ENCODE measurements at regions not wholly inside any gene's neighbourhood (a gene's known extent, or its start where the extent isn't known, plus 50 kb on each side); places are given as distances from the start of the nearest gene placed in this dataset.

- no peak overlapping the region for H2AFZ ChIP-seq (replicated peaks)
- H3K79me2 ChIP-seq (ENCODE audit: low read depth) = no peaks in the 10 kb centered on the region
- H3K36me3 ChIP-seq = no peaks in the 10 kb centered on the region
- H3K27me3 ChIP-seq = no peaks in the 10 kb centered on the region
- H3F3A ChIP-seq (ENCODE audit: low read depth) = no peaks in the 10 kb centered on the region
- no peak for DNase-seq (ENCODE audit: low spot score)
- no peak for TF ChIP-seq EZH2 (IDR thresholded peaks at IDR 0.05)
- no peak for TF ChIP-seq EZH2phosphoT487 (IDR thresholded peaks at IDR 0.05)
- TF ChIP-seq, protein P1, sequence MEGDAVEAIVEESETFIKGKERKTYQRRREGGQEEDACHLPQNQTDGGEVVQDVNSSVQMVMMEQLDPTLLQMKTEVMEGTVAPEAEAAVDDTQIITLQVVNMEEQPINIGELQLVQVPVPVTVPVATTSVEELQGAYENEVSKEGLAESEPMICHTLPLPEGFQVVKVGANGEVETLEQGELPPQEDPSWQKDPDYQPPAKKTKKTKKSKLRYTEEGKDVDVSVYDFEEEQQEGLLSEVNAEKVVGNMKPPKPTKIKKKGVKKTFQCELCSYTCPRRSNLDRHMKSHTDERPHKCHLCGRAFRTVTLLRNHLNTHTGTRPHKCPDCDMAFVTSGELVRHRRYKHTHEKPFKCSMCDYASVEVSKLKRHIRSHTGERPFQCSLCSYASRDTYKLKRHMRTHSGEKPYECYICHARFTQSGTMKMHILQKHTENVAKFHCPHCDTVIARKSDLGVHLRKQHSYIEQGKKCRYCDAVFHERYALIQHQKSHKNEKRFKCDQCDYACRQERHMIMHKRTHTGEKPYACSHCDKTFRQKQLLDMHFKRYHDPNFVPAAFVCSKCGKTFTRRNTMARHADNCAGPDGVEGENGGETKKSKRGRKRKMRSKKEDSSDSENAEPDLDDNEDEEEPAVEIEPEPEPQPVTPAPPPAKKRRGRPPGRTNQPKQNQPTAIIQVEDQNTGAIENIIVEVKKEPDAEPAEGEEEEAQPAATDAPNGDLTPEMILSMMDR (IDR thresholded peaks at IDR 0.05) = no peak
- Mint-ChIP-seq H3K27ac (no peak overlapping the region), H3K9me3 (no peaks in the 10 kb centered on the region), H3K36me3 (no peaks in the 10 kb centered on the region), H3K4me3 (no peak overlapping the region), H3K4me1 (no peaks in the 10 kb centered on the region), H3K27me3 (ENCODE audit: insufficient read depth, low read depth) (no peaks in the 10 kb centered on the region)
- H4K20me1 ChIP-seq (ENCODE audit: low read depth) = no peaks in the 10 kb centered on the region
- H3K4me2 ChIP-seq = no peak overlapping the region
- H3K9me3 ChIP-seq (ENCODE audit: low read depth) = no peaks in the 10 kb centered on the region
- peaks cover 5% of the 10 kb centered on the region for H3K4me1 ChIP-seq
- no peak overlapping the region for H3K4me3 ChIP-seq
- no peak overlapping the region for H3K9ac ChIP-seq
- no peak overlapping the region for H3K27ac ChIP-seq
These were observed 947.3 kb upstream of the CRIM1 start for GRCh38 chr2:35408320-35408719.

- H3K4me3 ChIP-seq = no peak overlapping the region
- H3K27me3 Mint-ChIP-seq (ENCODE audit: insufficient read depth, low read depth) = no peaks in the 10 kb centered on the region
- H3F3A ChIP-seq (ENCODE audit: low read depth) = no peaks in the 10 kb centered on the region
- H3K4me3 Mint-ChIP-seq = no peak overlapping the region
- no peaks in the 10 kb centered on the region for H3K4me1 Mint-ChIP-seq
- DNase-seq (ENCODE audit: low spot score) = no peak
- H3K36me3 Mint-ChIP-seq = peaks cover 2% of the 10 kb centered on the region
- H3K4me1 ChIP-seq = no peaks in the 10 kb centered on the region
- no peak for TF ChIP-seq EZH2phosphoT487 (IDR thresholded peaks at IDR 0.05)
- no peak for TF ChIP-seq EZH2 (IDR thresholded peaks at IDR 0.05)
- TF ChIP-seq, protein P1 (IDR thresholded peaks at IDR 0.05) = no peak
- H3K27me3 ChIP-seq = no peaks in the 10 kb centered on the region
- H2AFZ ChIP-seq (replicated peaks) = no peak overlapping the region
- H3K4me2 ChIP-seq = no peak overlapping the region
- H3K36me3 ChIP-seq = no peaks in the 10 kb centered on the region
- no peaks in the 10 kb centered on the region for H4K20me1 ChIP-seq (ENCODE audit: low read depth)
- H3K9me3 ChIP-seq (ENCODE audit: low read depth) = no peaks in the 10 kb centered on the region
- peaks cover 2% of the 10 kb centered on the region for H3K9me3 Mint-ChIP-seq
- no peak overlapping the region for H3K9ac ChIP-seq
- H3K79me2 ChIP-seq (ENCODE audit: low read depth) = no peaks in the 10 kb centered on the region
- no peak overlapping the region for H3K27ac ChIP-seq
- no peak overlapping the region for H3K27ac Mint-ChIP-seq
These were observed 963.7 kb upstream of the CRIM1 start for GRCh38 chr2:35391736-35392442.

GRCh38 chr2:35378791-35379190, 976.8 kb upstream of the CRIM1 start:
- Histone ChIP-seq H3K4me2 (no peak overlapping the region), H3K4me3 (no peak overlapping the region), H3K9me3 (ENCODE audit: low read depth) (no peaks in the 10 kb centered on the region), H3K9ac (no peak overlapping the region), H3K79me2 (ENCODE audit: low read depth) (no peaks in the 10 kb centered on the region), H3K27me3 (no peaks in the 10 kb centered on the region), H3K4me1 (no peaks in the 10 kb centered on the region), H4K20me1 (ENCODE audit: low read depth) (no peaks in the 10 kb centered on the region), H3K27ac (no peak overlapping the region), H3F3A (ENCODE audit: low read depth) (no peaks in the 10 kb centered on the region), H2AFZ (replicated peaks) (no peak overlapping the region), H3K36me3 (no peaks in the 10 kb centered on the region)
- H3K9me3 Mint-ChIP-seq = peaks cover 3% of the 10 kb centered on the region
- TF ChIP-seq, protein P1 (IDR thresholded peaks at IDR 0.05) = no peak
- no peak for TF ChIP-seq EZH2 (IDR thresholded peaks at IDR 0.05)
- no peak for TF ChIP-seq EZH2phosphoT487 (IDR thresholded peaks at IDR 0.05)
- H3K4me3 Mint-ChIP-seq = no peak overlapping the region
- no peaks in the 10 kb centered on the region for H3K36me3 Mint-ChIP-seq
- H3K27ac Mint-ChIP-seq = no peak overlapping the region
- no peaks in the 10 kb centered on the region for H3K27me3 Mint-ChIP-seq (ENCODE audit: insufficient read depth, low read depth)
- no peak for DNase-seq (ENCODE audit: low spot score)
- H3K4me1 Mint-ChIP-seq = peaks cover 10% of the 10 kb centered on the region

Data from neural progenitor cell (in vitro differentiated cells).